AG09309 (cell line): ENCODE measurements at regions not wholly inside any gene's neighbourhood (a gene's known extent, or its start where the extent isn't known, plus 50 kb on each side); places are given as distances from the start of the nearest gene placed in this dataset.

Experiments used
- DNase-seq: peaks from one replicate; pipeline ENCODE4 v3.0.0-alpha.2; 2010; ENCODE audit warnings: low read depth
- H3K4me3 ChIP-seq: 2 replicates; pipeline ENCODE4 v1.5.1; 2011; ENCODE audit warnings: mild to moderate bottlenecking, low read depth, low read length, moderate library complexity; ENCODE audit not compliant: control insufficient read depth
- TF ChIP-seq, protein P1 (sequence below): IDR thresholded peaks from 2 replicates; pipeline ENCODE4 v1.5.1; 2011; ENCODE audit warnings: mild to moderate bottlenecking, low read depth, low read length, inconsistent platforms; ENCODE audit not compliant: insufficient read depth, control insufficient read depth; ENCODE audit errors: missing control alignments

GRCh38 chr12:67447180-67447579 is 178.0 kb downstream of the CAND1 start:
- TF ChIP-seq, protein P1, sequence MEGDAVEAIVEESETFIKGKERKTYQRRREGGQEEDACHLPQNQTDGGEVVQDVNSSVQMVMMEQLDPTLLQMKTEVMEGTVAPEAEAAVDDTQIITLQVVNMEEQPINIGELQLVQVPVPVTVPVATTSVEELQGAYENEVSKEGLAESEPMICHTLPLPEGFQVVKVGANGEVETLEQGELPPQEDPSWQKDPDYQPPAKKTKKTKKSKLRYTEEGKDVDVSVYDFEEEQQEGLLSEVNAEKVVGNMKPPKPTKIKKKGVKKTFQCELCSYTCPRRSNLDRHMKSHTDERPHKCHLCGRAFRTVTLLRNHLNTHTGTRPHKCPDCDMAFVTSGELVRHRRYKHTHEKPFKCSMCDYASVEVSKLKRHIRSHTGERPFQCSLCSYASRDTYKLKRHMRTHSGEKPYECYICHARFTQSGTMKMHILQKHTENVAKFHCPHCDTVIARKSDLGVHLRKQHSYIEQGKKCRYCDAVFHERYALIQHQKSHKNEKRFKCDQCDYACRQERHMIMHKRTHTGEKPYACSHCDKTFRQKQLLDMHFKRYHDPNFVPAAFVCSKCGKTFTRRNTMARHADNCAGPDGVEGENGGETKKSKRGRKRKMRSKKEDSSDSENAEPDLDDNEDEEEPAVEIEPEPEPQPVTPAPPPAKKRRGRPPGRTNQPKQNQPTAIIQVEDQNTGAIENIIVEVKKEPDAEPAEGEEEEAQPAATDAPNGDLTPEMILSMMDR: no peak
- DNase-seq: no peak
- H3K4me3 ChIP-seq: no peak overlapping the region

DNA sequence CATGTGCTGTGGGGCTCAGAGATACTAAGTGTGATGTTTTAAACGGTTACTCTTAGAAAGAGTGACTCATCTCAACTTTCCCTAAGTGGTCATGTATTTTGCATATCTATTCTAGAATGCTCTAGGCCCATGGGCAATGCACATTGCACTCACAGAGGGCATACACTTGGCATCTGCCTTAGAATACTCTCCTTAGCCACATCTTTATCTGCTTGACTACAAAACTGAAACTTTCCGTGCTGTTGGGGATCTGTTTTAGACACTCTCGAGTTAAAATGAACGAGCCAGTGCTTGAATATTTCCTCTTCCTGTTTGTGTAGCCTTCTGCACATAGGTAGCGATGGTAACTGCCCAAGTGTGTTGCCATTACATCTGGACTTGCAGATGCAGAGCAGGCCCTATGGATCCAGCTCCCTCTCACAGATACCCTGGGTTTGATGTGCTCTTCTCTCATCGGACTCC is 180.5 kb downstream of the CAND1 start:
- no peak overlapping the region for H3K4me3 ChIP-seq
- TF ChIP-seq, protein P1: no peak
- no peak for DNase-seq

DNA sequence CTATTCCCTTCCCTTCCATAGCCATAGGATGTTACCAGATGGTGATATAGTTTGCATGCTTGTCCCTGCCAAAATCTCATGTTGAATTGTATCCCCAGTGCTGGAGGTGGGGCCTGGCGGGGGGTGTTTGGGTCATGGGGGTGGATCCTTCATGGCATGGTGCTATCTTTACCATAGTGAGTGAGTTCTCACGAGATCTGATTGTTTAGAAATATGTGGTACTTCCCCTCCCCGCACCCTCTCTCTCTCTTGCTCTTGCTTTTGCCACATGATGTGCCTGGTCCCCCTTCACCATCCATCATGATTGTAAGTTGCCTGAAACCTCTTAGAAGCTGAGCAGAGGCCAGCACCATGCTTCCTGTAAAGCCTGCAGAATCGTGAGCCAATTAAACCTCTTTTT is 181.3 kb downstream of the CAND1 start:
- TF ChIP-seq, protein P1: no peak
- DNase-seq: no peak
- no peak overlapping the region for H3K4me3 ChIP-seq

GRCh38 chr12:67451206-67451605 is 182.0 kb downstream of the CAND1 start:
- no peak overlapping the region for H3K4me3 ChIP-seq
- TF ChIP-seq, protein P1: no peak
- DNase-seq: no peak

GRCh38 chr12:67452119-67452805 is 183.1 kb downstream of the CAND1 start:
- no peak overlapping the region for H3K4me3 ChIP-seq
- no peak for DNase-seq
- TF ChIP-seq, protein P1: no peak

GRCh38 chr12:67453191-67453590 is 184.0 kb downstream of the CAND1 start:
- no peak for DNase-seq
- H3K4me3 ChIP-seq: no peak overlapping the region
- TF ChIP-seq, protein P1: no peak
